Keratinocyte (primary cell): ENCODE measurements at regions not wholly inside any gene's neighbourhood (a gene's known extent, or its start where the extent isn't known, plus 50 kb on each side); places are given as distances from the start of the nearest gene placed in this dataset.

Source experiments
- CTCF ChIP-seq, 3 experiments: IDR thresholded peaks in 1 of 3; conservative IDR thresholded peaks in 1 of 3; optimal IDR thresholded peaks in 1 of 3; 2 replicates in 2 of 3; 3 replicates in 1 of 3; pipeline versions ENCODE3 to v1.5.1; 2011; ENCODE audit warnings: low read length in 3 of 3, mild to moderate bottlenecking in 3 of 3, moderate library complexity in 2 of 3, control low read depth in 1 of 3, inconsistent platforms in 1 of 3; ENCODE audit not compliant: insufficient read depth in 2 of 3; ENCODE audit errors: extremely low read depth in 1 of 3
- EZH2 ChIP-seq: IDR thresholded peaks from one replicate; pipeline ENCODE4 v1.6.1; 2012; ENCODE audit warnings: inconsistent platforms, mild to moderate bottlenecking, low read length, moderate library complexity

DNA sequence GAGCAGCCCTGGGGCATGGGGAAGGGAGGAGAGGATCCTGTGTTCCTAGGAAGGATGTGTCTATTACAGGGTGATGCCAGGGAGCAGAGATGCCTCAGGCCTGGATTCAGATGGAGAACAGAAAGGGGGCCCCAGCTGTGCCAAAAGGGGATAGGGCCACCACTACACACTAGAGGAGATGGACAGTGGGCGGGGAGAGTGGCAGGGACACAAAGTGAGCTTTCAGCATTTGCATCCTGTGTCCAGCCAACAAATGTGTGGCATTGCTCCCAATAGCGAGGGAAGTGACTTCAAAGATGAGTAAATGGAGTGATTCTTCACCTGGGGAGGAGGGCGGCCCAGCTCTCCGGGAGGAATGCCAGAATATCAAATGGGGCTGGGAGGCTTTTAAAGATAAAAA lies 64.9 kb upstream of the WAPL start:
- TF ChIP-seq CTCF (optimal IDR thresholded peaks at IDR 0.05 in 1 of 3, IDR thresholded peaks at IDR 0.05 in 1 of 3, conservative IDR thresholded peaks at IDR 0.05 in 1 of 3; ENCODE audit: extremely low read depth in 1 of 3, insufficient read depth in 2 of 3, low read length in 3 of 3) (no peak), EZH2 (no peak)
